ENCODE measurements at regions not wholly inside any gene's neighbourhood (a gene's known extent, or its start where the extent isn't known, plus 50 kb on each side); places are given as distances from the start of the nearest gene placed in this dataset.

GRCh38 chr17:64775701-64776570 lies 113.8 kb upstream of the SMURF2 start:
- TF ChIP-seq CTCF (IDR thresholded peaks at IDR 0.05), result no peak
- TF ChIP-seq POLR2A (IDR thresholded peaks at IDR 0.05), result no peak
